Subcutaneous abdominal adipose tissue (tissue), 5 donors: ENCODE measurements at regions not wholly inside any gene's neighbourhood (a gene's known extent, or its start where the extent isn't known, plus 50 kb on each side); places are given as distances from the start of the nearest gene placed in this dataset.
"Not testable (repeated sequence)": the region's sequence is repeated elsewhere in the genome, so short reads cannot be mapped to it uniquely, and the experiment has no call there.

Source experiments
- H3K27ac ChIP-seq: one replicate; pipeline ENCODE4 v1.7.0; 2013; ENCODE audit warnings: low read depth, mild to moderate bottlenecking, inconsistent platforms, low read length, moderate library complexity
- H3K27me3 ChIP-seq, 5 donors: one replicate each; pipeline ENCODE4 v1.7.0; 2013; ENCODE audit warnings: low read length in 5 of 5, inconsistent platforms in 1 of 5; ENCODE audit not compliant: control insufficient read depth in 5 of 5, insufficient read depth in 4 of 5
- H3K36me3 ChIP-seq, 5 donors: one replicate each; pipeline ENCODE4 v1.7.0; 2013; ENCODE audit warnings: low read length in 5 of 5; ENCODE audit not compliant: control insufficient read depth in 5 of 5, insufficient read depth in 5 of 5
- H3K4me1 ChIP-seq, 5 donors: one replicate each; pipeline ENCODE4 v1.7.0; 2013; ENCODE audit warnings: low read length in 5 of 5, mild to moderate bottlenecking in 3 of 5, moderate library complexity in 1 of 5; ENCODE audit not compliant: control insufficient read depth in 5 of 5, insufficient read depth in 5 of 5
- H3K4me3 ChIP-seq, 5 donors: one replicate each; pipeline ENCODE4 v1.7.0; 2013; ENCODE audit warnings: low read length in 5 of 5, low read depth in 1 of 5
- H3K9ac ChIP-seq, 5 donors: one replicate each; pipeline ENCODE4 v1.7.0; 2013; ENCODE audit warnings: low read length in 5 of 5, mild to moderate bottlenecking in 4 of 5, moderate library complexity in 3 of 5
- H3K9me3 ChIP-seq, 5 donors: one replicate each; pipeline ENCODE4 v1.7.0; 2013; ENCODE audit warnings: low read length in 5 of 5; ENCODE audit not compliant: control insufficient read depth in 5 of 5
- donor health status: healthy.
- donor health status: healthy.
- donor health status: healthy.
- donor health status: healthy.
- donor health status: healthy.

DNA sequence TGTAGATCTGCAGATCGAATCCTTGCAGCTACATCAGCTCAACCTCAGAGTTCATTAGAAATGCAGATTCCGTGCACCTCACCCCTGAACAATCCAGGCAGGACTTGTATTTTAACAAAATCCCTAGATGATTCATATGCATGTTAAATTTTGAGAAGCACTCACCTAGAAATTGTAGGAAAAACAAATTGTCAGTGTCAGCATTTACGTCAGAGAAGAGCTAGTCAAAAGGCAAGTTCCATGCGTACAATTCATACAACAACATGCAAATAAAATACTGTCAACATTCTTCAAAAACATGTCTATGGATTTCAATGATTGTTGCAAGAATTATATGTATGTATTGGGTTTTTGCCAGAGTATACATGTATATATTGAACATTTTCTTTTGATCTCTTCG is 504.5 kb downstream of the NLGN4X start:
- no peak overlapping the region for H3K27ac ChIP-seq
- no peak overlapping the region for H3K9ac ChIP-seq
- H3K27me3 ChIP-seq = no peaks in the 10 kb centered on the region
- peak overlapping the region in 4 of 5 donors; percentile 2 to 49 (median 22) for H3K4me3 ChIP-seq
- H3K9me3 ChIP-seq = peaks cover 0 to 5% (median 0%) of the 10 kb centered on the region in 5 donors
- no peaks in the 10 kb centered on the region for H3K36me3 ChIP-seq
- H3K4me1 ChIP-seq = no peaks in the 10 kb centered on the region

DNA sequence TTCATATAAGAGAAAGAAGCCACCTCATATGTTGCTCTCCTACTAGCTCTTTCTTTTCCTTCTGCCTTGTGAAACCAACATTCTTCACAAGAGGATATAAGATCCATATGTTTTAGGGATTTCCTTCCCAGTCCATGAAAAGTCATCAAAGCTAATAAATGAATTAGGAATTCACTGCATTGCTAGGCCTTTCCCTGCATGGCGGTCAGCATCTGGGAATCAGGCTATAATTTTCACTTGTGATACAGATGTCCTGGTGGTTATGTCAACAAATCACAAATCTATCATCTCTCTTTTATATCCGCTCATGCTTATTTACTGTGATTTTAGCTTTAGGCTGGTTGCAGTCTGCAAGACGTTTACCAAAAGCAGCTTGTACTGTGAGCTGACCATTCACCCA is 510.0 kb downstream of the NLGN4X start:
- H3K4me3 ChIP-seq = no peak overlapping the region

DNA sequence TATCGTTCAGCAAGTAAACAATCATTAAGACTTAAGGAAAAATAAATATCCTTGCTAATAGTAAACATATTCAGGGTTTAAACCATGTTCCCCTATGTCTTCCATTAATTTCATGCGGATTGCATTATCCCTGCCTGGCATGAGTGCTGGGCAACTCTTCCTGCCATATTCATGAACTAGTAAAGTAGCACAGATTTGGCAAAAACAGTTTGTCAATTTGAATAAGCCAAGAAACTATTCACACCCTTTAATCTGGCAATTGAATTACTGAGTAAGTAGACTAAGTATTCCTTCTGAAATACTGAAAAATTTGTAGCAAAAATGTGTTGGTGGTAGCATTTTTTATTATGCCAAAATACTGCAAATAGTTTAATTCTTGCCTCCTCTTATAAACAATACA is 512.0 kb downstream of the NLGN4X start:
- Histone ChIP-seq H3K27ac (no peak overlapping the region), H3K4me3 (no peak overlapping the region), H3K4me1 (no peaks in the 10 kb centered on the region), H3K27me3 (no peaks in the 10 kb centered on the region), H3K36me3 (no peaks in the 10 kb centered on the region), H3K9me3 (peaks cover 0 to 10% (median 6%) of the 10 kb centered on the region in 5 donors), H3K9ac (no peak overlapping the region)

More for the DNA sequence above, 510.0 kb downstream of the NLGN4X start:
- no peaks in the 10 kb centered on the region for H3K36me3 ChIP-seq
- no peaks in the 10 kb centered on the region for H3K4me1 ChIP-seq
- H3K27ac ChIP-seq = no peak overlapping the region
- no peaks in the 10 kb centered on the region for H3K27me3 ChIP-seq
- no peak overlapping the region for H3K9ac ChIP-seq
- peaks cover 0 to 10% (median 6%) of the 10 kb centered on the region in 5 donors for H3K9me3 ChIP-seq

DNA sequence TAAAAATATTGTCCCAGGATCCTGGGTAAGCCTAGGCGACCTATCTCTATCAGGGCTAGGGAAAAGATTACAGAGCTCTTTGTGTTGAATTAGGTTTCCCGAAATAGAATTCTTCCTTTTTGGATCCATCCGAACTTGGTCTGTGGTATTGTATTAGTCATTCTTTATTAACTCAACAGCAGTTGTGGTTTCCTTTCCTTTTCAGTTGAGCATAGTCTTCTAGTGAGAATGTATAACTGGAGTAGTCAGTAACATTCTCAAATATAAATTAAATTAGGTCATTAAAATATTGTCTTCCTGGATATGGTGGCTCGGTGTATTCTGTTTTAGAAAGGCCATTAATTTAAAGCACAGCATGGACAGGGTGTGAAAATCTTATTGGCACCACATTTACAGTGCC is 520.4 kb downstream of the NLGN4X start:
- no peaks in the 10 kb centered on the region for H3K9me3 ChIP-seq
- H3K9ac ChIP-seq = no peak overlapping the region
- no peaks in the 10 kb centered on the region for H3K36me3 ChIP-seq
- no peak overlapping the region for H3K27ac ChIP-seq
- no peaks in the 10 kb centered on the region for H3K4me1 ChIP-seq
- no peak overlapping the region for H3K4me3 ChIP-seq
- no peaks in the 10 kb centered on the region for H3K27me3 ChIP-seq

DNA sequence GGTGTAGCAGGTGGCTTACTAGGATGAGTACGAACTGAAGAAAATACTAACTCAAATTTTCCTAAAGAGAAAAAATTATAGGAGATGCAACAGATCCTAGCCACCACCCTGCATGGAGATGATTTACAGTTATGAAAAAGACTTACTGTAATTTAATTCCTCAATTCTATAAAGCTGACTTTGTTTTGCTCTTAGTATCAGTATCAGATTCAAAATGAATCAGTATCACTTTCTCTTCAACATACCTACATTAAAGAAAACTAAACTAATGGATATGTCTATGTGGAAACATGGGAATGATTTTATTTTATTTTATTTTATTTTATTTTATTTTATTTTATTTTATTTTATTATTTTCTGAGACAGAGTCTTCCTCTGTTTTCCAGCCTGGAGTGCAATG is 525.8 kb downstream of the NLGN4X start:
- Histone ChIP-seq H3K4me3 (no peak overlapping the region), H3K27me3 (no peaks in the 10 kb centered on the region), H3K4me1 (no peaks in the 10 kb centered on the region), H3K9ac (no peak overlapping the region), H3K27ac (no peak overlapping the region), H3K36me3 (no peaks in the 10 kb centered on the region), H3K9me3 (no peaks in the 10 kb centered on the region)

DNA sequence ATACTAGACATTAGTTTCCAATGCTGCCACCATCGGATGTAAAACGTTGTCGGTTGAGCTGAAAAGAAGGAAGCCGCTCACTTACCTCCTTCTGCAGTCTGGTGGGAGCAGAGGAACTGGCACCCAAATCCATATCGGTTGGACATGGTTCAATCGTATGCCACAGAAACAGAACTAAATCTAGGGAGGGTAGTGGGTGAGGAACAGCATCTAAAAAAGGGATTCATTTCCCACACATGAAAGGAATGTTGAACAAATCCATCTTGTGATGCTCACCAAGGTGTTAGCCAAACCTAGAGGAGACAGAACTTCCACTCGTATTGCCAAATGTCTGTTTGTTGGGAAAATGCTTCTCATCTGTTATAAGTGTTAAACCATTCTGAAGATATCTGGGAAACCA is 532.7 kb downstream of the NLGN4X start:
- Histone ChIP-seq H3K4me3 (no peak overlapping the region), H3K4me1 (no peaks in the 10 kb centered on the region), H3K9me3 (no peaks in the 10 kb centered on the region), H3K9ac (no peak overlapping the region), H3K27me3 (no peaks in the 10 kb centered on the region), H3K36me3 (no peaks in the 10 kb centered on the region), H3K27ac (no peak overlapping the region)

DNA sequence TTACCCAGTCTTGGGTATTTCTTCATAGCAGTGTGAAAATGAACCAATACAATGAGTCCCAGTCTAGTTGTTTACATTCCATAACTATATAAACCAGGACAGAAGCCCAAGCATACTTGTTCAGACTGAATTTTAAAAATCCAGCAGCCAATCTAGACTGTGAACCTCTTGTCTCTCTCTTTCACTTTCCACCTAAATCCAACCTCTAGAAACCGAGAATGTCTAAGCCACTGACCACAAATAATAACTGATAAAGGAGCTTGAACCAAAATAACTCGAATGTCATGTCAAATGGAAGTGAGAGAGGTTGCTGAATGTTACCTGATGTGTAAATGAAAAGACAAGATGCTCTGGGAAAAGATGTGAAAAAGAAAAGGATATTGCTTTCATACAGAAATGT is 544.7 kb downstream of the NLGN4X start:
- Histone ChIP-seq H3K4me3 (no peak overlapping the region), H3K9me3 (no peaks in the 10 kb centered on the region), H3K27ac (no peak overlapping the region), H3K9ac (no peak overlapping the region), H3K36me3 (no peaks in the 10 kb centered on the region), H3K27me3 (no peaks in the 10 kb centered on the region), H3K4me1 (no peaks in the 10 kb centered on the region)

DNA sequence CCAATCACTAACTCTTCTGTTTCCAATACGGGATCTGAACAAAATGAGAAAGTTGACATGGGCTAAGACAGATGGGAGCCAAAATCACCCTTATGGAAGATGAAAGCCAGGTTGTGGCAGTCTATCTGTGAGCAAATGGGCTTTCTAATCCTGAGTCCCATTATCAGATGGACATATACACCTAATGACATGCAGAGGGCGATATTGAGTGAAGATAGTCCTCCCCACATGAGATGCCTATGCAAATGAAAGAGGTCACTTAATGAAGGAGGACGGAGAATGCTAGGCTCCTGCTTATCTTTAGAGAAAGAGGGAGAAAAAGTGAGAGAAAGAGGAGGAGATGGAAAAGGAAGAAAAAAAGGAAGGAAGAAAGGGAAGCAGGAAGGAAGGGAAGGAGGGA is 547.5 kb downstream of the NLGN4X start:
- Histone ChIP-seq H3K36me3 (no peaks in the 10 kb centered on the region), H3K4me1 (no peaks in the 10 kb centered on the region), H3K9ac (no peak overlapping the region), H3K27me3 (no peaks in the 10 kb centered on the region), H3K9me3 (no peaks in the 10 kb centered on the region), H3K27ac (no peak overlapping the region), H3K4me3 (no peak overlapping the region)

DNA sequence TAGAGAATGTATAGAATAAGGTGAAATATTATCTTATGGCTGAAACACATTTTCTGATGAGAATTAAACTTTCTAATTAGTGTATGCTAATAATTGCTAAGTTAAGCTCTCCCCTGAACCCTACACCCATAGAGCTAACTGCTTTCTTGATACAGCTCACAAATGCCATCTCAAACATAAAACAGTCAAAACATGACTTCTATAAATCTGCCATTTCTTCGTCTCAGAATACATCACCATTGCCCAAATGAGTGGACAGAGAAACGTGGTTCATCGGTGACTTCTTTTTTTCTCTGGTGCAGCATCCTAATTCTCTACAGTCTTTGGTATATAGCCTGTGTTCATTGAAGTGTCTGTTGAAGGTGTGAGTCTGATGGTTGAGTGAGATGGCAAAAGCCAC is 554.6 kb downstream of the NLGN4X start:
- H3K27me3 ChIP-seq = no peaks in the 10 kb centered on the region
- no peaks in the 10 kb centered on the region for H3K36me3 ChIP-seq
- H3K4me3 ChIP-seq = no peak overlapping the region
- H3K4me1 ChIP-seq = no peaks in the 10 kb centered on the region
- H3K9me3 ChIP-seq = peaks cover 0 to 4% (median 4%) of the 10 kb centered on the region in 5 donors
- H3K27ac ChIP-seq = no peak overlapping the region
- no peak overlapping the region for H3K9ac ChIP-seq

DNA sequence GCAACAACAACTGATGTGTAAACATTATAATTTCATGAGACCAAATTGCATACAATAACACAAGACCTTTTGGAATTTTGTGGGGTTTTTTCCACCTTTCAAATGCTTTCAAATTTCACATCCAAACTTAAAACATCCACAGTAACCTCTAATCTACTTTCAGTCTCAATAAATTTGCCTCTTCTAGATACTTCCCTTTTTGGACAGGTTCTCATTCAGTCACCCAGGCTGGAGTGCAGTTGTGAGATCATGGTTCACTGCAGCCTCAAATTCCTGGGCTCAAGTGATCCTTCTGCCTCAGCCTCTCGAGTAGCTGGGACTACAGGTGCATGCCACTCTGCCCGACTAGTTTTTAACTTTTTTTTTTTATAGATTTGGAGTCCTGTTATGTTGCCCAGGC is 556.6 kb downstream of the NLGN4X start:
- Histone ChIP-seq H3K9me3 (peaks cover 0 to 5% (median 4%) of the 10 kb centered on the region in 5 donors), H3K9ac (no peak overlapping the region), H3K27ac (no peak overlapping the region), H3K27me3 (no peaks in the 10 kb centered on the region), H3K4me3 (no peak overlapping the region), H3K36me3 (no peaks in the 10 kb centered on the region), H3K4me1 (no peaks in the 10 kb centered on the region)

DNA sequence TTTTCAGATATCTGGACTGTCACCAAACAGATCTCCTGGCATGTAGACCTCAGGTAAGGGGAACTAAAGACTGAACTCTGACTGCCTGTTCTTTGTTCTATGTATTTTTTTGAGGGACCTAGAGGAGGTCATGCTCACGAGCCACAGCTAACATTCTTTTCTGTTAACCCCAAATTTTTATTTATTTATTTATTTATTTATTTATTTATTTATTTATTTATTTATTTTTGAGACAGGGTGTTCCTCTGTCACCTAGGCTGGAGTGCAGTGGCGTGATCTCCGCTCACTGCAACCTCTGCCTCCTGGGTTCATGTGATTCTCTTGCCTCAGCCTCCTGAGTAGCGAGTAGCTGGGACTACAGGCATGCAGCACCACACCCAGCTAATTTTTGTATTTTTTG is 562.0 kb downstream of the NLGN4X start:
- H3K9ac ChIP-seq, H3K4me3 ChIP-seq, H3K36me3 ChIP-seq, H3K4me1 ChIP-seq, H3K27ac ChIP-seq, H3K27me3 ChIP-seq: not testable (repeated sequence)
- H3K9me3 ChIP-seq = peaks cover 0 to 12% (median 5%) of the 10 kb centered on the region in 5 donors
